ENCODE measurements at regions not wholly inside any gene's neighbourhood (a gene's known extent, or its start where the extent isn't known, plus 50 kb on each side); places are given as distances from the start of the nearest gene placed in this dataset.
A peak's percentile ranks its signal among the peaks of the same experiment; 100 is the strongest.

GRCh38 chrX:40304115-40304514 is 206.4 kb upstream of the BCOR start:
- no peak for DNase-seq

GRCh38 chrX:40303256-40304077 is 205.7 kb upstream of the BCOR start:
- peak in 1 of 2 donors; percentile 36 for DNase-seq

DNA sequence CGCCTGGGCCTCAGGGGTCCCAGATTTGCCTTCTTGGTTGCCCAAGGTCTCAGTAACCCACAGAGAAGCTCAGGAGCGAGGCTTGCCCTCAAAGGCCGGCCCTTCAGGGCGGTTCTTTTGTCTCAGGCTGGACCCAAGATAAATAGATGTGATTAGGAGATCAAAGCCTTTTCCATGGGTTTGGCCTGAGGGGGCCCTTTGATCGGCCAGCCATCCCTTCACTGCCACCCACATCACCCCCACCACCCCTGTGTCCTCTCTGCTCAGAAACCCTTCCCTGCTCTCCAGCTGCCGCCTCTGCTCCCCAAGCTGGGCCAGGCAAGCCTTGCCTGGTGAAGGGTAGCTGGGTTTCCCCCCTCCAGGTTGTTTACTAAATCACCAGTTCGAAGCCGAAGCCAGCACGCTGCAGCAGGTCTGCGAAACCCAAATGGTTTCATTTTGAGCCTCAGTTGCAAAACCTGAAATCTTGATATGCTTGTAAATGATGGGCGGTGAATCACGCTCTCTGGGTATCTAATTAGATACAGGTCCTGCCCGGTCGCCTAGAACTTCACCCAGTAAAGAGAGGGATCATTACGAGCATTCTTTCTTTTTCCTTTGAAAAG is 202.6 kb upstream of the BCOR start:
- DNase-seq: no peak

DNA sequence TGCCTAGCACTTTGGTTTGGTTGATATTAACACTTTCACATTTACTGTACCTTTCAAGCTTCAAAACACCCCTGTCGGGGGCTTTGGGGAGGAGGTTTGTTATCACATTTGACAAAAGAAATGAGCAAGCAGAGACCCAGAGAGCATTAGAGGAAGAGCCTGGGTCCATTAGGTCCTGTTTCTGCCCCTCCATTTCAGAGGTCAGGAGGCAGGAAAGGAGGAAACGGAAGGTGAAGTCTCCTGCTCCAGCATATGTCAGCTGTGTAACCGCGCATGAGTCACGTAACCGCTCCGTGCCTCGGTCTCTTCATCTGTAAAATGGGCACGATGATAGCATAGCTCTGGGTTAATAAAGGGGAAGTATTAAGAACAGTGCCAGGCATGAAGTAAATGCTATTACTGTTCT is 201.9 kb upstream of the BCOR start:
- DNase-seq: peak in 1 of 2 donors; percentile 14

DNA sequence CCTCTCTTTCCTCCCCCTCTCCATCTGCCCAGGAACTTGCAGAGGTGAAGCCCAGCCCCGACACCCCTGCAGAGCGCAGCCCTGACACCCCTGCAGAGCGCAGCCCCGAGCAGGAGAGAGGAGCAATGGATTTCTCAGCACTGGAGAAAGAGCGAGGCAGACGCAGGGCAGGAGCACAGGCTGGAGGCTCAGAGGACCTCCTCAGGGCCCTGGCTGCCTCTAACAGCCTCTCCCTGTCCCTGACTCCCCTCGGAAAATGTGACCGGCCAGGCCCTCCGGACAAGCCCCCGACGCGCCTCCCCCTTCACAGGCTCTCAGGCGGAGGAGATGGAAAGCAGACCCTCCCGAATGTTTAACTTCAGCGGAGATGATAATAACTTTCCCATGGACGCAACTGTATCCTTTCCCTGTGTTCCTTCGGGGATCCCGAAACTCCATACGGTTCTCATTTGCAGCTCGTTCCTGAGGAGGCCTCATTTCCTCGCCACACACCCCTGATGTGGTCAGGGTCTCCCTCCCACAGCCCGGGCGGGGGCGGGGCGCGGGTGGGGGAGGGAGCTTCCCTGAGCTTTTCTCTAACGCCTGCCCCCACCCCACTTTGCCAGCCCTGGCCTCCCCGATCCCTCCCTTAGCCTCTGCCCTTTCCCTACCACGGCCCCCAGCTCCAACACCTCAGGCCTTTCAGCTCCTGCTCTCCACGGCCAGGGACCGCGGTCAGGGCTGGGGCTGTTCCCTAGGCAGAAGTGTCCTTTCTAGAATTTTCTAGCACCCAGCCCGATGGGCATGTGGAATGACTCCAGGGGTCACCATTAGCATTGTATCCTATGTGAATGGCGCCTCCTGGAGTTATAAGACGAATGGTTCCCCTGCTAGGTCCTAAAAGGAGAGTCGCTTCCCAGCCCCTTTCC is 201.1 kb upstream of the BCOR start:
- no peak for DNase-seq

DNA sequence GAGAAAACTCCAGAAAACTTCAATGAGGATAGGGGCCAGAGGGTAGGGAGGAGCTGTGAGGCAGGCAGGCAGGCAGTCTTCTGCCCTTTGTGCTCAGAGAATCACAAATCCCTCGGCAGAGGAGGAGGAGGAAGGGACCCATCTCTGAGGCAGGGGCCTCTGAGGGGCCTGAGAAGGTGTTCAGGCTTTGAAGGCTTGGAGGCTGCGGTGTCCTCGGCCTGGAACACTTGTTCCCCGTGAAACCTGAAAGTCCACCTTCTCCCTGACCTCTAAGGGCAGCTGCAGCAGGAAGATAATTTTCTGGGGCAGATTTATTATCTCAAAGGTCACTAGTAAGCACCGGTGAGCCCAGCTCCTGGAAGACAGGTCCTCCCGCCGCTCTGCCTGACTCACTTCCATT is 200.3 kb upstream of the BCOR start:
- no peak for DNase-seq

- no peak for DNase-seq
Measured at GRCh38 chrX:40291553-40291952, 193.8 kb upstream of the BCOR start.

- DNase-seq: no peak
Measured at GRCh38 chrX:40290517-40290916, 192.8 kb upstream of the BCOR start.

- DNase-seq: no peak
Measured at GRCh38 chrX:40285876-40286275, 188.1 kb upstream of the BCOR start.

- DNase-seq: no peak
Measured at GRCh38 chrX:40284852-40285251, 187.1 kb upstream of the BCOR start.

DNA sequence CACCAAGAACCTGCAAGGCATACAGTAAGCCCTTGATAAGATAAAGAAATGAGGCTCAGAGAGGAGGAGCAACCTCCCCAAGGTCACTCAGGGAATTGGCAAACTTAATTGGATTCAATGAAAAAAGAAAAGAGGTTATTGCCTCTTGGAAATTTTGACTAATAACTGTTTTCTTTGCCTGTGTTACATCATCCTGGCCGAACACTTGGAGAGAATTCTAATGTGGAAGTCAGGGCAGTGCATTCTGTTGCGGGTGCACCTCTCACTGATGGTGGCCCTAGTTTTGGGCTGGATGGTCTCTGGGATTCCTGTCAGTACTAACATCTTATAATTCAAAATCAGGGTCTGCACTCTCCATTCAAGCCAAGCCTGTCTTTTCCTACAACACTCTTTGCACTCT is 186.2 kb upstream of the BCOR start:
- no peak for DNase-seq

DNA sequence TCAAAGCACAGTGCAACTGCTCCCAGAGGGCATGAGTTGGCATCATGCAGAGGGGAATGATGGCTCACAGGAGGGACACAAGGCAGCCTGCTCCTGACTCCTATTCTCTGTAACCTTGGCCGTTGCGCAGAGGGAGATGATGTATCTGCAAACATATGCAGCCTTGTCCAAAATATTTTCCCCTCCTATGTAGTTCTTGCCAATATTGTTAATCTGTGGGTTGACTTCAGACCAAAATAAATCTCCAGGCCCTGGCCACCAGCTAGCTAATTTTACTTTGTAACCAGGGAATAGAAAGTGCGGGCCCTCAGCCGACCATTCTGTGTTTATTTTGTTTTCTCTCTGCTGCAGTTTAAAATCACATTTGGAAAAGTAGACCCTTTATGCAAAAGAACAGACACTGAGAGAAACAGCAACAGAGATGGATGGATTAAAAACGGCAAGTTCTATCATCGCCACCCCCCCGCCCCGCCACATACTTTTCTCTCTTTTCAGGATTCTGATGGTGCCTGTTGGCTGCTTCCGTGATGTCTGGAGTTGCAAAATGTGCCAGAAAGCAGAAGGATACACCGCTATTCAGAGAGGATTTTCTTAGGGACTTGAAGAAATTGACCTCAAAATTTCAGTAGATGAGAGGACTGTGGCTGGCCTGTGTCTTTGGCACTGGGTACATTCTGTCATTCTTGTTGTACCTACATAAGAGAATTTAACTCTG is 185.3 kb upstream of the BCOR start:
- DNase-seq: no peak

DNA sequence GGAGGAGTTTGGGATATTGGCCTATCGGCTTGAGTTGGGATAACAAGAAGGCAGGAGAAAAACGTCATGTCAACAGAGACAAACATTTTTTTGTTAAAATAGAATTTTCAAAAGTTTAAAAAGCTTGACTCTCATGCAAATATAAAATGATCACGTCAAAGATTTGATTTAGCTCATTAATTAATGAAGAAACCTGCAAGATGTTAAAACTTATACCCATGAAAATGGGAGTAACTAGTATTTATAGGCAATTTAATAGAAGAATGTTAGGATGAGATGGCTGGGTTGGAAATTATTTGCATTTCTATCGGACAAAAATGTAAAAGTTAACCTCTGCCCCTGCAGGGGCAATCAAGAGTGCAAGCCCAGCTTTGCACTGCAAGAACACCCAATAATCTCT is 184.6 kb upstream of the BCOR start:
- DNase-seq: no peak

GRCh38 chrX:40281336-40282005 is 183.7 kb upstream of the BCOR start:
- peak; percentile 23 to 41 for DNase-seq

- DNase-seq: no peak
Measured at GRCh38 chrX:40279762-40280161, 182.0 kb upstream of the BCOR start.

DNA sequence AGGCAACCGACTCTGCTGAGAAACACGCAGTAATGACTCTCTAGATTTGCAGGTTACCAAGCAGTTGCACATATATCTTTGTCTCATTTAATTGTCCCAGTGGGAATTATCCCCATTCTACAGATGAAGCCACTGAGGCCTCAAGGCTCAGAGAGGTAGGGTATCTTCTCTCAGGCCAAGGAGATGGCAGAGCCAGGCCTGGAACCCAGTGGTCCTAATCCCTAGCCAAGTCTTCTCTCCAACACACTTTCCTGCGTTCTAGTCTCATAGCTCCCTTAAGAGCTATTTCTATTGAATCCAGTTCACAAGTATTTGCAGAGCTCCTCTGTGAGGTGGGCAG is 181.3 kb upstream of the BCOR start:
- DNase-seq: no peak

DNA sequence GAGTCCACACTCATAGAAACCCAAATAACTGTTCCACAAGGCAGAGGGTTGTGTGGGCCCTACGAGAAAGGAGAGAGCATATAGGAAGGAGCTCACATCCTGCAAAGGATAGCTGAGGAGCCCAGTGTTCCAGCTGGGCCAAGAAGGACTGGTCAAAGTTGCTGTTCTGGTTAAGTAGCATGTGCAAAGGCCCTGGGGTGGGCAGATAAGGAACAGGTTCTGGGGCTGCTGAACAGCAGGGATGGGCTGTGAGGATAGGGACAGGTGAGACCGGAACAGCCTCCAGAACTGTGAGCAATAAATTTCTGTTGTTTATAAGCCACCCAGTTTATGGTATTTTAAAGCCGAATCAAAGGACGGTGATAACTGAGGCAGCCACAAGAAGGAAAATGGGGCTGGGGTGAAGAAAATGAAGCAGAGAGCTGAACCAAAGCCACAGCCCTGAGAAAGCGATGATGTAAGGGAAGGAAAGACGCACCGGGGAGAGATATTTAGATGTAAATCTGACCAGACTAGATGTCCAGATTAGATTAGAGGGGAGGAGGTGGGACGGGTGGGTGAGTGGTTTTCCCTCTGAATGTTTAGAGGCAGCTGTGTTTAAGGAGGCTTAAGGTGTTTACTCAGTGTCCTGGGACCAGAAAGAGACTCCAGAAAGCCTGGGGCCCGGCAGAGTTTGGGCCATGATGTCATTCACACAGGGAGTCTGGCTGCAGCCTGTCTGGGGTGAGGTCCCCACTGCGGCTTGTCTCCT is 180.8 kb upstream of the BCOR start:
- DNase-seq: peak; percentile 77 to 79

DNA sequence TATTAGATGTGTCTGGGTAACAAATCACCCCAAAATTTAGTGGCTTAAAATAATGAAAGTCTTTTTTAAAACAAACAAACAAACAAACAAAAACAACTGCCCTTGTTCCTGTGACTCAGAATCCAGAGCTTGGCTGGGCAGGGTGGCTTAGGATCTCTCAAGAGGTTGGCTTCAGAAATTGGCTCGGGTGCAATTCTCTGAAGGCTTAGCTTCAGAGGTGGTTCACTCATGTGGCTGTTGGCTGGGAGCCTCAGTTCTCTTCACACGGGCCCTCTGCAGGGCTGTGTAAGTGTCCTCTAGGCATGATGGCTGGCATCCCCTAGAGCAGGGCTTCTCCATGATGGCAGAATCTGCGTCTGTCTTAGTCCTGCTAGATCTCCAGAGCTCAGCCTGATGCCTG is 179.9 kb upstream of the BCOR start:
- DNase-seq: no peak

DNA sequence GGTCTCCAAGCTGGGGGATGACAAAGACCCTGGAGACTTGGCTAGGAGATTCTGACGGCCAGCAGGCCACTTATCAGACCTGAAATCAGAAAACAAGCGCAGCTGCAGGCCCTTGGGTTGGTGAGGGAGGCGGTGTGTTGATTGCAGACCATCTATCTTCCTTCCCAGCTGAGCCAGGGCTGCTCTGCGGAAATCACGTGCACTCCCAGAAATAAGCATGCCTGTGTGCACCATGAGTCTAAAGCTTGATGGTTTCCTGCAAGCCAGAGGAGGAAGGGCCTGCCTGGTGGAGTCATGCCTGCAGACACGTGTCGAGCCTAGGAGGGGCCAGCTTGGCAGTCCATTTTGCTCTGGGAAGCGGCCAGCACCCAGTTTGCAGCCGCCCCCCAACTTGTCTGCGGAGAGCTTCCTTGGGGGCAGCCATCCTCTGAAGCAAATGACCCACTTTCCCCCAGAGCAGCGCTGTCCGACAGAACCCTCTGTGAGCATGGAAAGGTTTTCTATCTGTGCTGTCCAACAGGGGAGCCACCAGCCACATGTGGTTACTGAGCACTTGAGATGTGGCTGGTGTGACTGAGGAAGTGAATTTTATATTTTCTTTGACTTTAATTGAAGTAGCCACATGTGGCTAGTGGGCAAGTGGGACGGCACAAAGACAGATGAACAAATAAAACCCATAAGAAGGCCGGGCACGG is 175.7 kb upstream of the BCOR start:
- DNase-seq: peak in 1 of 2 donors; percentile 26

GRCh38 chrX:40272776-40273175 is 175.0 kb upstream of the BCOR start:
- no peak for DNase-seq

- DNase-seq: no peak
Measured at GRCh38 chrX:40272141-40272540, 174.4 kb upstream of the BCOR start.

All from CD4-positive, alpha-beta T cell treated with Interleukin-4 for 1 hour (primary cell).